DMS 273 treated with DMSO at 0.1 percent for 48 hours (cell line): ENCODE measurements at regions not wholly inside any gene's neighbourhood (a gene's known extent, or its start where the extent isn't known, plus 50 kb on each side); places are given as distances from the start of the nearest gene placed in this dataset.

Source experiments
- DNase-seq: peaks from one replicate; lab custom pipeline; 2025; lab: John Stamatoyannopoulos, UW

DNA sequence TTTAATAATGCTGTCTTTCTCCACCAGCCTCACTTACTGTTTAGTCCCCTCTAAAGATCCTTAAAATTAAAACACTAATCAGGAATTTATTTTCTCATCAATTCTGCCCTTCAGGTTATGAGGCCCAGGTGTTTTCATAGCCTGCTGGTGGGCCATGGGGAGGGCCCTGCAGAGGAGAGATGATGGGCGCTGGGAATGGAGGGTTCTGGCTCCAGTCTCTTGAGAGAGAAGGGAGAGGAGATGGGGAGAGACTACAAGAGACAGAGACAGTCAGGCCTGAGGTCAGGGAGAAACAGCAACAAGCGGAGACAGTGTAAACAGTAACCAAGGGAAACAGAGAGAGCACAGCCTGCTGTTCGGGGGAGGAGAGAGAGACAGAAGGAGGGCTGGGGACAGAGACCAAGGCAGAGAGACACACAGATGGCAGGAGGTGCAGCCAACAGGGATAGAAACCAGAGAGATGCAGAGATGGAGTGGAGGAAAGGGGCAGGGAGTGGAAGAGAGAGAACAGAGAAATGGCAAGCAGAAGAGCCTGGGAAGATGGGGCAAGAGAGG is 187.3 kb upstream of the SYT13 start:
- peak; percentile 6 for DNase-seq

DNA sequence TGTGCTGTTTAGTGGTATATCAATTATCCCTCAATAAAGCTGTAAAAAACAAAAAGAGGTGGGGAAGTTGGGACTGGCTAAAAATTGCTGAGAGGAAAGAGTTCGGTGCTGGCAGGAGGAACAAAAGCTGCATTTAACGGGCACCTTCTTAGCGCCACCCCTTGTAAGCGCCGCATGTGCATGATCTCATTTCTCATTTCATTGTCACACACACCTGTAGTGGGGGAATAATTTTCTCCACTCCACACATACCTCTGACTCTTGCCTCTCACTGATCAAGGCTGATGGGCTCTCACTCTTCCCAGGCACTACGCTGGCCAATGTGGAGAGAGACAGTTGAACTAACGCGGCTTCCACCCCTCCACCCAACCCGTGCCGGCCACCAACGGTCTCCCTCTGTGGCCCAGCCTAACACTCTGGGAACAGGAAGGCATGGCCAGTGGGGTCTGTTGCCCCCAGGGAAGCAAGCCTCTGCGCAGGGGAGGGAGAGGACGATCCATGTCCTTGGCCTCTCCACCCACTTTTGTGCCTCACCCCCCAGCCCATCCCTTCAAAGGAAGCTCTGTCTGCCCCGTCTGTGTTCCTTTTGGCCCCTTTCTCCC is 186.7 kb upstream of the SYT13 start:
- no peak for DNase-seq

DNA sequence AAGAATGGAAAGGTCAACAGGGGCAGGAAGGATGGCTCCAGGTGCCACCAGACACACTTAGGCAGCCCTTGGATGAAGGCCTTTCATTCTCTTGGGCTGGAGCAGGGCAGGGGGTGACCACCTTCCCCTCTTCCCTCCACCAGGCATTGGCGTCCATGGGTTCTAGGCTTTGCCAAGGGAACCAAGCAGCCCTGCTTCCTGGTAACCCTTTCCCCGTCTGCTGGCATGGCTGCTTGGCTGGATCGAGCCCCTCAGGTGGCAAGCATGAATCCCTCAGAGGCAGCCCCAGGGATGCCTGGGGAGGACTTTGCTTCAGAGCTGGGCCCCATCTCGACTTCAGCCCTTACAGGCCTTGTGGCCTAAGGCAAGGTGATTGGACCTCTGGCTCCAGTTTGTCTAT is 185.1 kb upstream of the SYT13 start:
- DNase-seq, result no peak

DNA sequence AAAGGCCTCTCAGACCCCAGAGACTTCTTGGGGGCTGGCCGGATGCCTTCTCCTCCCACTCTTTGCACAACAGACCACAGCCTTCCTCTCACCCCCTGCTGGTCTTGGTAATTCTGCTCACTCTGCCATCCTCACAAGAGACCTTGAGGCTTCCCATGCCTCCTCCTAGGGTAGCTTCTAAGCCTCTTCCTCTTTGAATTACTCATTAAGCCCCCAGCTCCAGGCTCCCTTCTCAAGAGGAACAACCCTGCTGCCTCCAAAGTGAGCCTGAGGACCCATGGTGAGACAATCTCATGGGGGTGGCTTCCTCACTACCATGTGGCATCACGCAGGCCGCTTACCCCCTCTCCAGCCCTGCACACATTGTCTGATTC is 184.6 kb upstream of the SYT13 start:
- no peak for DNase-seq

DNA sequence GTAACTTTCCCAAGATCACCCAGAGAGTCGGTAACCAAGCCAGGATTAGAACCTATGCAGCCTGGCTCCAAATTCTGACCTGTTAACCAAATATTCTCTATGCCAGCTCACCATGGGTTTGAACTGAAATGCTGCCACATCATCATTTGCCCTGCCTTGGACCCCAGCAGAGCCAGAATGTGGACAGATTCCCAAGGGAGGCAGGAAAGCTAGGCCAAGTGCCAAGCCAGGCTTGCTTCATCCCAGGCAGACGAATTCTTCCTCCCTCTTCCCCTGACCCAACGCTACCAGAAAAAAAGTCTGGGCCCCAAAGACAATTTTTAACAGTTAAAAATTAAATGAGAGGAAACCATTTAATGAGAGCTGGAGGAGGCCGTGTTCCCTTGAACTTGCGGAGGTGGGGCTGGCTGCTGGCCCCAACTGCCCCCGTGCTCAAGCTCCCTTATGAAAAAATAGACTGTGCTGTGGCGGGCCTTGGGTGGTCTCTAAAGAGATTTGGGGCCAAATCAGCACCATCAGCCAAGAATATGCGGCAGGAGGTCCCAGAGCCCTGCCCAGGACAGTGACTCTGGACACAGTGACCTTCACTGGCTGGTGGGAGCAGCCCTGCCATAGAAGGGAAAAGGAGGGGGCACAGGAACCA is 184.1 kb upstream of the SYT13 start:
- no peak for DNase-seq

DNA sequence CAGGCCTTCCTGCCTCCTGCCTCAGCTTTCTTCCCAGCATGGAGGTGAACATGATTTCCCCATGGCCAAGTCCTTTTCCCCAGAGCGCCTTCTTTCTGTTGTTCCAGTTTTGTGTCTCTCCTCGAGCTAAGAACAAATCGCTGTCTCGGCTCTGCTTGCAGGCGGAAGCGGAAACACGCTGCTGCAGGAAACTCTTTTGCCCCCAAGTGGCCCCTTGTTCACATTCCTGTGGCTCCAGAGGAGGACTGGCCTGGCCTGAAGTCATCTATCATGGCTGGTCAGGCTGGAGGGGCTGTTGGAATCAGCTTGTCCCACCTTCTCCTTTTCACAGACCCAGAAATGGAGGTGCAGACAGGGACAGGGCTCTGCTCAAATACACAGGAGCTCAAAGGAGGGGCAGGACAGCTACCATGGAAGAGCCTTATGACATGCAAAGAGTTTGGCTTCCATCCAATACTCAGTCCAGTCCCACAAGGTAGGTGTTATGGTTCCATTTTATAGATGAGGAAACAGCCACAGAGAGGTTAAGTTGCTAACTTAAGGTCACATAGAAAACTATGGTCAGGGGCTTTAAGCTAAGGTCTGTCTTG is 182.2 kb upstream of the SYT13 start:
- no peak for DNase-seq

DNA sequence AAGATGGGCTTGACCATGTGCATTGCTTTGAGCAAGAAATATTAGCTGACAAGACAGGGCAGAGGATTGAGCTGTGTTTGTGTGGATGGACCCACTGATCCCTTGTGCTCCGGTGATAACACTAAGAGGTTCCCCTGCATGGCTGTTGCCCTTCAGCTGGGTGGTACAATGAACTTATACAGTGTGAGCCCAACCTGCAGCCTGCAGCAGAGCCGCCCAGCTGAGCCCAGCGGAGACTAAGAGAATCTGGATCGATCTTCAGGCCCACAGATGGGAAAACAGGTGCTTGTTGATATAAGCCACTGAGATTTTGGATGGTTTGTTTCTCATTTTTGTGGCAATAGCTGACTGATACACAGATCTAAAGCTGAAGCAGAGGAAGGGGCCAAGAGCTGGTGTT is 177.4 kb upstream of the SYT13 start:
- no peak for DNase-seq

DNA sequence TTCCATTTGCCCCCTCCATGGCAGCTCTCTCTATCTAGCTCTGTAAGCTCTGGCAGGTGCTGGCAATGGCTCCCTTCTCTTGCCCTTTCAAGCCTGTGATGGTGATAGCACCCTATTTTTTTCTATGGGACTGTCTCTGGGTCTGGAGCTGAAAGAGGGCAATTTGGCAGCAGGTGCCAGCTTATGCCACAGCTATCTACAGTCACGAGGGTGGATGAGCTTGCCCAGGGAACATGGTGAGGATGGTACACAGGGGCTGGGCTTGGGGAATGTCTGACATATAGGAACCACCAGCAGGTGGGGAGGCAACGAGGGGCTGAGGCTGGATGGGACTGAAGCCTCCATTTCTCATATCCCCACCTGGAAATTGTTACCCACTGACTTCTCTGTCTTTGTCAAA is 175.4 kb upstream of the SYT13 start:
- no peak for DNase-seq

DNA sequence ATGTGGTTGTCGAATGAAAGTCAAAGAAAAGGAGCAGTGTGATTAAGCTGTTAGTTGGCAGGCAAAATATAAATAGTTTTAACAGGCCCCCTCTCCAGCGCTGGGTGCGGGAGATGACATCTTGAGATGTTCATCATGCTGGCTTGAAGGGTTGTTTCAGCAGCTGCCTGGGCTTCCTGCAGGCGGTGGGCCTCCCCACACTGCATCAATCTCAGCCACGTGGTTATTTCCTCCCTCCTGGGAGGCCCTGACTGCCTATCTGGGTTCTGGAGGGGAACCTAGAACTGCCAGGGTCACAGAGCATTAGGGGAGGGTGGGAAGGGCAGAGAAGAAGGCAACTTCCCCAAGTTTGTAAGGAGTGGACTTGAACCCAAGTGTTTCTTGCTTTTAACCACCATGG is 173.3 kb upstream of the SYT13 start:
- no peak for DNase-seq

DNA sequence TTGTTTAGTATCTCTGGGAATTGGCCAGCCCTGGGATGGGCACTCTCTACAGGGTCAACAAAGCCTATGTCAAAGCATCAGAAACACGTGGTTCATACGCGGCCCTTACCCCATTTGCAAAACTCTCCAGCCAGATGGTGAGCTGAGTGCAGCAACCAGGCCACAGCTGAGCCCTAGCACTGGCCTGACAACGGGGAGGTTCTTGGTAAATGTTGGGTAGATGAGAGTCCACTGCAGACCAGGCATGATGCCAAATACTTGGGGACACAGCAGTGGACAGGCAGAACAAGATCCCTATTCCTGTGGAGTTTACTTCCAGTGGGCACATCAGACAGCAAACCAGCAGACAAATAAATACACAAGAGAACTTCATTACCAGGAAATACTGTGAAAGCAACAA is 172.1 kb upstream of the SYT13 start:
- DNase-seq, result no peak

DNA sequence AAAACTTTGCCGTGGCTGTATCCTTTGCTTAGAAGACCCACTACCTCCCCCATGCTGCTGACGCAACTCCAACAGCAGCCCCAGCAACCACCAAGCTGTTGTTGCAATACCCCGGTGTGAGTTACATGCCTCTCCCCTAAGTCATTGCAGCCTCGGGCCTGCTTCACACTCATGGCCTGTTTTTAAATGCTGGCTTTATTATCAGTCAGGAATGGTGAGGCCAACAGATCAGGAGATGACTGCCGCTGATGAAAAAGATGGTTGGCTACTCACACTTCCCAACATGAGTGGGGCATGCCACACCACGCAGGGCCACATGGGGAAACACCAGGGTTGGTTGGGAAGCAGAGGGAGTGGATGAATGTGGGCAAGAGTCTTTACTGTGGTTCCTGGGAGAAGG is 171.5 kb upstream of the SYT13 start:
- no peak for DNase-seq

DNA sequence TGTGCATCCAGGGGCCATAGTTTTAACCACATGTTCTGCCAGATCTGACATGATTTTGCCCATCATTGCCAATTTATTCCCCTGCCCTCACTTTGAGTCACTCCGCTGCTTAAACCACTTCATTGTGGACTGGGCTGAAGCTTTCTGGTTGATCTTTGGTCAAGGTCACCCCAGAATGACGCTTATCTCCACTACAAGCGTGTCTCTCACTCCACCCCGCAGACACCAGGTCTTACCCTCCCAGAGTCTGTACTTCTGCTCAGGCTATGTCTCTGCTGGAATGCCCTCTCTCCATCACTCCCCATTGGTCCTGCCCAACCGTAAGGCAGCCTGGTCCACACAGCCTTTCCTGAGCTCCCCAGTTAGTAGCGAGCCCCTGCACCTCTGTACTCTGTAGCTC is 170.5 kb upstream of the SYT13 start:
- DNase-seq, result no peak

DNA sequence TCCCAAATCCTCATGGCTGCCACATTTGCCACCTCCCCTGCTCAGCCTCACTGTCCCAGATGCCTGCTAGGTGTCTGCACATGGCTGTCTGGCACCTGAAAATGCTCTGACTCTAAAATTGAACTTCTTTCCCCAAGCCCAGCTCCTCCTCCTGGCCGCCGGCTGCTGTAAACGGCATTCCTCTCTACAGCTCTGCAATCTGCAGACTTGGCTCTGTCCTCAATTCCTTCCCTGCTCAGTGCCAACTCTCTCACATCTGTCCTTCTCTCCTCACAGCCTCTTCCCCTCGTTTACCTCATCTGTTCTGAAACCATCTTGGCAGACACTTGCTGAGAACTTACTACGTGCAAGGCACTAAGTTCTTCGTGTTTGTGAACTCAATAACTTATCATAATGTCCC is 169.4 kb upstream of the SYT13 start:
- DNase-seq, result no peak

DNA sequence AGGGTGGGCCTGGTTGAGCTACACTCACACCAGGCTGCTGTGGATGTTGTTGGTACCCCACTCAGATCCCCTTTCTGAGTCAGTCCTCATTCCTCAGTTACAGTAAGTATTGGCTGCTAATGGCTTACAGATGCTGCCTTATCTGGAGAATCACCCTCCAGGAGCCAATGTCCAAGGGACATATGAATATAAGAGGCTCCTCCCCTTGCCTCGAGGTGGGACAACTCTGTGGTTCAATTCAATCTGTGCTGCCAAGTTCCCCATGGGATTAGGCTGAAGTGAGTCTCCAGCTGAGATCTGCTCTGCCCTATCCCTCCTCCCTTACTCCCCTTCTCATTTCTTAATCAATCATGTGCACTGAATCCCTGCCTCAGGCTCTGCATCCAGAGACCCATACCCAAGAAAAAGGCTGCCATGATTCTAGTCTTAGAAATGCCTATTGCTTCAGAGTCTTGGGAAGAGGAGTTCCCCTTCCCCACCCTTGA is 168.8 kb upstream of the SYT13 start:
- DNase-seq, result no peak

DNA sequence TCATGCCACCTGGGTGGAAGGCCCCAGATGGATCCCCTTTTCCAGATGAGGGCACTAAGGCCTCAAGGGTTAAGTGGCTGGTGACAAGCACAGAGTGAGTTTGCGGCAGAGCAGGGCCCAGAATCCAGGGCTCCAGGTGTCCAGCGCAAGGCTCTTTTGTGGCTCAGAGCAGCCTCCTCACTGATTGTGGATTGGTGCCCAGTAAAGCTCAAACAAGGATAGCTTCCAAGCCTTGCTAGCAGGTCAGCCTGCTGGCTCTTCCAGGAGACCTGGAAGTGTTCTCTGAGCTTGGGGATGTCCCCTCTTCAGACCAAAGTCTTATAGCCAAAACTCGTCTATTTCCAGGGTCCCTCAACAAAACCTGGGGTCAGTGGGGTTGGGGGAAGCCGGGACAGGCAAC is 167.6 kb upstream of the SYT13 start:
- no peak for DNase-seq

DNA sequence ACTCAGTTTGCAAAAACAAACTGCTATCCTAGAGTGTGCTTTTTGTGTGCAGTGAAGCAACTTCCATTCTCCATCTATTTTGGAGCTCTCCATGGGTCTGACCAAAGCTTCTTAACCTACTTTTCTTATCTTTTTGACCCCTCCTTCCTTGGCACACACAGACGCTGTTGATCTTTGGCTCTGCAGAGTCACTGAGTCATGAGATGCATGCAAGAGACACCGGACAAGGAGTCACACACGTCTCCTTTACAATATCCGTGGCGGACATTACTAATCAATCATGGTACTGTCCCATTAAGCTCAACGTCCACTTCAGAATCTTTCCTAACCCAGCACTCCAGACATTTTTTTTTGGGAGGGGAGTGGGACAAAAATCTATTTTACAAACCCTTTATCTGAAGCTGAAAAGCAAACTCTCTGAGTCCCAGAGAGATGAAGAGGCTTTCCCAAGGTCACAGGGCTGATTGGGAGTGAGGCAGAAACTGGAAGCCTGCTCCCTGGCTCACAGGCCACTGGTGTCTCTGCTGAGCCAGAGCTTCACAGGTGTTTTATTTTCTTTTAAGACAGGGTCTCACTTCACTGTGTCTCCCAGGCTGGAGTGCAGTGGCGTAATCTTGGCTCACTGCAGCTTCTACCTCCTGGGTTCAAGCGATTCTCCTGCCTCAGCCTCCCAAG is 165.8 kb upstream of the SYT13 start:
- DNase-seq, result no peak

DNA sequence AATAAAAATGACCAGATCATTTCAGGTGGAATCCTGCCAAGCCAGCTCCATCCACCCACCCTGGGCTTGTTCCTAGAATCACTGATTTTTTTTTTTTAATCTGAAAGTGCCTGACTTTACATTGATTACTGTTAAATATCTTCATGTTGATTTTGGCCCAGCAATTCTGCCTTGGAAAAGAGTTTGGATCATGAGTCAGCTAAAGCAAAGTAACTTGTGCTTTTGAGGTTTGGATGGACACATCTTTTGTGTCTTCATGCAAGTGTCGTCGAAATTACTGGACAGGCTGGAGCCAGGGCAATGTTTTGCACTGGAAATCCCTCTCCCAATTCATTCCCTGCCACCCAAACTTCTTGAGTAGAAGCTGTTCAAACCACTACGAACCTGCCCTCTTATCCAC is 164.0 kb upstream of the SYT13 start:
- no peak for DNase-seq

DNA sequence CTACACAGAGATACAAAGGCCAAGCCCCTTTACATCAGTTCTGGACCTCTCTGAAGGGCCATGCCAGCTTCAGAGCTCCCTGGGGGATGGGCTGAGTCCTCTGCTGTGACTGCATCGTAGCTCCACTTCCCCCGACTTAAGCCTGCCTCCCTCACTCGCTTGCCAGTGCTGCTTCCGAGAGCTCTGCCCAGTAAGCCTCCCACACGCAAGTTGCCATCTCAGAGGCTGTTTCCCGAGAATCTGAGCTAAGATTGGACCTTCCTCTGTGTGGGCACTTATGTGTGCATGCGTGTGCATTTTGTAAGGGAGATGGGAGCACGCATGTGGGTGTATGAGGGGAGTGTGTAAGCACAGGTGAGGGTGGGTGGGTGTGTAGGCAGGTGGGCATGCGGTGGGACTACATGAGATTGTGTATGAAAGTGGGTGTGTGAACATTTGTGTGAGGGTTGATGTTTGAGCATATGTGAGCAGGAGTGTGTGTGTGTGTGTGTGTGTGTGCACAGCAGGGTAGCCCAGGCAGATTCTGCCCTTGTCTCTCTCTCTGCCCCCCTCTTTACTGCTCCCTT is 163.0 kb upstream of the SYT13 start:
- DNase-seq, result no peak

DNA sequence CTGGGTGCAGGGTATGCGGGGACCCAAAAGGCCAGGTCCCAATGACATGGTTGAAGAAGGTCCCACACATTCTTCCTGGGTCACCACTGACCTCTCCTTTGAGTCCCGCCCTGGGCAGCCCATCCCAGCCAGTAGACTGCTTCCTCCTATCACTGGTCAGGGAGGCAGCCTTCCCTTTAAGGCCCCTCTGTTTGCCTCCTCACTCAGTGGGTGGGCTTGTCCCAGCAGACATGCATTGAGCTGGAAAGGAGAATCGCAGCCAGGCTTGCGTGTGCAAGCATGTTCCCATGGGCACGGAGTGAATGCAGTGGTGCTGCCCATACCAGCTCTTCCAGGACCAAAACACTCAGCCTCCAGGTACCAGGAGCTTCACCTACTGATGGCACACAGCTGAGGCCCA is 162.4 kb upstream of the SYT13 start:
- DNase-seq, result no peak

DNA sequence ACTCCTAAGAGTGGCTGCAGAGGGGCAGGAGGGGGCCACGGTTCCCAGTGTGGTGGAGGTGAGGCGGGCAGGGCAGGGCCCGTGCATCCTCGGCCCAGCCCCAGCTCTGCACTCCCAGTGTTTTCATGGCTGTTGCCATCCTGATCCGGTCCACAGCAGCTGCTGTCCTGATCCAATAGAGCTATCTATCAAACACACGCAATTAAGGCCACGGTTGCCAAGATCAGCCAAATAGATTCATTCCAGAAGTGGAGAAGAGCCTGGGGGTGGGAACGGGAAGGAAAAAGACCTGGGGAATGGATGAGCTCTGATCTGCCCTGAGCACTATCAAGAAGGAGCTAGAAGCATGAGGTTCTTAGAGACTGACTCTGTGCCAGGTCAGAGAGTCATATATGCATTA is 160.9 kb upstream of the SYT13 start:
- DNase-seq, result no peak

DNA sequence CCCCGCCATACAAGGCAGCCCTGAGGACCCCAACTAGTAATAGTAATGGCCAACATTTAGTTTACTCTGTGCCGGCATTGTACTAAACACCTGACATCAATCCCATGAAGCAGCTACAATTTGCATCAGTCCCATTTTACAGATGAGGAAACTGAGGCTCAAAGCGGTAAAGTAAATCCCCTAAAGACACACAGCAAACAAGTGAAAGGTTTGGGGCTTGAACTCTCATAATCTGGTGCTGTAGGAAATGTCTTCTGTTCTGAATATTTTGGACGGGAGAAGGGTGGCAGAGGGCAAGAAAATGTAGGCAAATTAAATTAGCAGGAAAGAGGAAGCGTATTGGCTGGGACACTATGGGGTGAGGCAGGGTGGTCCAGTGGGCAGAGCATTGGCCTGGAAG is 160.3 kb upstream of the SYT13 start:
- DNase-seq, result no peak

DNA sequence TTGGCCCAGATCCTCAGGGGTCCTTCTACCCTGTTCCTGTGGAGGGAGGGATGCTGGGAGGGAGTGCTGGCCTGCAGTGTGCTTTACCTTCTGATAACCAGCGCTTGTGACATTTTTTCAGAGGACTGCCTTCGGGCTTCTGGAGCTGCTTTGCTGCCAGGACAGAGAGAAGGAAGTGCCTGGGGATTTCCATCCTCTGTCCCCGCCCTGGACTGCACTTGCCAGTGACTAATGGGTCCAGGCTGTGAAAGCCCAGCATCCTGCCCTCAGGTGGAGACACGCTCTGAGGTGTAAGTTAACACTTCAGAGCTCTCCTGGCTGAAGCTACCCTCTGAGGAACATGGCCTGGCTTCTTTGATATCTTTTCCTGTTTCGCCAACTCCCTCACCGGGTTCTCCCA is 158.7 kb upstream of the SYT13 start:
- DNase-seq, result no peak

DNA sequence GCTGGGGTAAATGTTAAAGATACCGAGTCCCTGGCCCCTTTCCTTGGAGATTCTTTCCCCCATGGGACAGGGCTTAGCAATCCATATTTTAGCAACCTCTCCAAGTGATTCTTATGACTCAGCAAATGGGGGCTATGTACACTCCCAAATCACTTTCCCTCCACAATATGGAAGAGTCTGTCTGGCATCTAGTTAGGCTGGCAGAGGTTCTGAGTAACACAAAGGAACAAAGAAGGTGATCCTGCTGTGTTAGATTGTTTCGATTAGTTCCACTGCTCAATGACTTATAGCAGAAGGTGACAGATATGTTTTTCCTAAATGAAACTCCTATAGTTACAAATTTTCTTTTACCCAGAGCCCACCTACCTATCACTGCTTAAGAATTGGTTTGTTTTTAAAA is 154.0 kb upstream of the SYT13 start:
- DNase-seq, result no peak
